A549 (cell line): ENCODE measurements at regions not wholly inside any gene's neighbourhood (a gene's known extent, or its start where the extent isn't known, plus 50 kb on each side); places are given as distances from the start of the nearest gene placed in this dataset.

Experiments
- BCL3 ChIP-seq: fragments of >200 bp; sonication (Bioruptor Twin); formaldehyde crosslinking; IDR thresholded peaks from 3 replicates; pipeline ENCODE4 v1.6.1; 2016
- CTCF ChIP-seq: fragments of >200 bp; sonication (Bioruptor Twin); formaldehyde crosslinking; IDR thresholded peaks from 3 replicates; pipeline ENCODE4 v1.5.1; 2016
- E2F6 ChIP-seq: IDR thresholded peaks from 2 replicates; pipeline ENCODE4 v1.6.1; 2012; ENCODE audit warnings: low read depth, borderline replicate concordance
- EHF ChIP-seq: fragments of 250-450 bp; sonication (Bioruptor Pico); IDR thresholded peaks from 2 replicates; pipeline ENCODE4 v1.5.0; 2020; ENCODE audit warnings: mild to moderate bottlenecking
- HMGXB4 ChIP-seq: fragments of 250-450 bp; sonication (Bioruptor Pico); IDR thresholded peaks from 2 replicates; pipeline ENCODE4 v1.5.0; 2021; ENCODE audit warnings: mild to moderate bottlenecking, moderate library complexity, borderline replicate concordance
- MAX ChIP-seq: IDR thresholded peaks from 2 replicates; pipeline ENCODE4 v1.6.1; 2012
- MAZ ChIP-seq: fragments of 150-350 bp; IDR thresholded peaks from 2 replicates; pipeline ENCODE4 v1.6.1; 2014; ENCODE audit warnings: antibody characterized with exemption, low read depth, low read length, borderline replicate concordance
- NR3C1 ChIP-seq: fragments of >200 bp; sonication (Bioruptor Twin); formaldehyde crosslinking; IDR thresholded peaks from 3 replicates; pipeline ENCODE4 v1.6.1; 2017
- PBX3 ChIP-seq: IDR thresholded peaks from 2 replicates; pipeline ENCODE4 v1.6.1; 2012
- POLR2A ChIP-seq: IDR thresholded peaks from 2 replicates; pipeline ENCODE4 v1.6.1; 2012; ENCODE audit warnings: mild to moderate bottlenecking, low read length
- RNF2 ChIP-seq: fragments of 200-600 bp; sonication (generic); IDR thresholded peaks from 2 replicates; pipeline ENCODE4 v1.6.1; 2016; ENCODE audit warnings: low read depth, mild to moderate bottlenecking, antibody characterized with exemption, moderate library complexity, borderline replicate concordance

GRCh38 chr5:63439537-63439936 is 522.7 kb downstream of the HTR1A start:
- no peak for TF ChIP-seq MAX
- TF ChIP-seq CTCF = no peak
- no peak for TF ChIP-seq E2F6
- TF ChIP-seq POLR2A = no peak
- TF ChIP-seq HMGXB4 (CRISPR knock-in tag) = no peak
- no peak for TF ChIP-seq NR3C1
- TF ChIP-seq PBX3 = no peak
- TF ChIP-seq EHF (CRISPR knock-in tag) = no peak
- no peak for TF ChIP-seq MAZ
- no peak for TF ChIP-seq RNF2
- TF ChIP-seq BCL3 = no peak
